Right ventricle myocardium superior (tissue), 1 donor: ENCODE measurements at regions not wholly inside any gene's neighbourhood (a gene's known extent, or its start where the extent isn't known, plus 50 kb on each side); places are given as distances from the start of the nearest gene placed in this dataset.

Source experiments
- ATAC-seq: fragments of 200-7000 bp; cut with Tn5 transposase; one replicate; pipeline ENCODE4 v1.9.1; 2020; ENCODE audit warnings: mild to moderate bottlenecking; ENCODE audit not compliant: poor library complexity
- DNase-seq: peaks from one replicate; pipeline ENCODE4 v3.0.0-alpha.2; 2020
- intact Hi-C: fragments of 100-400 bp; cut with DNase I; formaldehyde crosslinking; loops from one replicate; pipeline ENCODE4 v1.11.2; 2022
- donor health status: DM: no; HTN: yes; CAD: no; lungs with severe emphysema.

DNA sequence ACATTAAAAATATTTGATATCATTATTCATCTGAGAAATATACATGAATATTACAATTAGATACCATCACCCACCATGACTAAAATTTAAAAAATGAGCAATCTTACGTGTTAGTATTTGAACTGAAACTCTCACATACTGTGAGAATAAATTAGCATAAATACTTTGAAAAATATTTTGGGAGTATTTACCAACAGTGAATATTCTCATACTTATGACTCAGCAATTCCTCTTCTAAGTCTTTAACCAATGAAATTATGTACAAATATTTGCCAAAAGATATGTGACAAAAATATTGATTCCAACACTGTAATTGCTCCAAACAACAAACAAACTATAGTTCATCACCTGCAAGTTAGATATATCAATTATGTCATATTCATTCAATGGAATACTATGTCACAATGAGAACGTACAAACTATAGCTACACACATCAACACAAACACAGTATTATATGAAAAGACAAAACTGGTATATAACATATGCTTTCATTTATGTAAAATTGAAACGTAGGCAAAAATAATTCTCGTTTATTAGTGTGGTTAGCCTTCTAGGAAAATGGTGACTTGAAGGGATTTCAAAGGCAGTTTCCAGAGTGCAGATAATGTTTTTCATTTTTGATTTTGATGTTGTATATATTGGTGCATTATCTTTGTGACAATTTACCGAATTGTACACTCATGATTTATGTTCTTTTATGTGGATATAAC, 742.2 kb downstream of the SLC16A7 start:
- DNase-seq (no peak), ATAC-seq (no peak)
- intact Hi-C loops, result no loop called here

DNA sequence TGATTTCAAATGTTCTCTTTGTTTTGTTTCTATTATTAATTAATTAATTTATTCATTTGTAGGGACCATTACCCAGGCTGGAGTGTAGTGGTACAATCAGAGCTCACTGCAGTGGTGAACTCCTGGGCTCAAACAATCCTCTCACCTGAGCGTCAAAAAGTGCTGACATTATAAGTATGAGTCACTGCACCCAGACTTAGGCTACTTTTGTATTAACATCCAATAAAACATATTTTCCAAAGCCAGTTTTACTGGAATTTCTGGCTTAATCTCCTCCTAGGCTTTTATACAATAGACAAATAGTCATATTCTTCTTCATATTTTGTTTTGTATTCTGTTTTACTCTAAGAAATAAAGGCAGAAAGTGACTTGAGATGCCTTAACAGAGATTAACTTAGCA, 749.6 kb downstream of the SLC16A7 start:
- intact Hi-C loops, result no loop called here
- DNase-seq (no peak), ATAC-seq (no peak)

DNA sequence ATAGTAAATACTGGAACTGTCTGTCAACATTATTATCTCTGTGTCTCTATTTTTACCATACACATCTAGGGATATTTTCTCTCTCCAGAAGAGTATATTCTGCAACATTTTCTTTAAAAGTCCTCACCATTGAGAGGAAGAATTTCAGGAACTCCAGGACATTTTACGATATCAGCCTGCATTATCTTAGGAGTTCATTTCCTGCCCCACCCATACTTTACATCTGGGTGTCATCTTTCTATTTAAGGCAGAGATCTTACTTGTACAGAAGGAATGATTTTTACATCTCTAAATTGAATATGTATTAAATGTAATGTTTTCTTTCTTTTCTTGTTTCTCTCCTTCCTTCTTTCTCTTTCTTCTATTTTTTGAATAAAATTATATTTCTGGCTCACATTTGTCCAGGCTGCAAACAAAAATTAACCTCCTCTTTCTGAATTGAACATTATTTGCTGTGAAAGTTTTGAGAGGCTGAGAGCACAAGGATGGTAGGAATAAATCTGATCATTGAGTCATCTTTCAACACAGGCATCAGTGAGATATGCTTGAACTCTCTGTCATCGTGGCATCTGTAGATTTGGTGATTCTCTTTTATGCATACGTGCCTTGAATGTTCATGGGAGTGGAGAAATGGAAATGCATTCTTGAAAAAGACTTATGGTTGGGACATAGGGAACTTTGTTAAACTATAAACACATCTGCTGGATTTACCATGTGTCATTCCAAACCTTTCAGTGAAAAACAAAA, 753.6 kb downstream of the SLC16A7 start:
- ATAC-seq (no peak), DNase-seq (no peak)
- intact Hi-C loops, result no loop called here

DNA sequence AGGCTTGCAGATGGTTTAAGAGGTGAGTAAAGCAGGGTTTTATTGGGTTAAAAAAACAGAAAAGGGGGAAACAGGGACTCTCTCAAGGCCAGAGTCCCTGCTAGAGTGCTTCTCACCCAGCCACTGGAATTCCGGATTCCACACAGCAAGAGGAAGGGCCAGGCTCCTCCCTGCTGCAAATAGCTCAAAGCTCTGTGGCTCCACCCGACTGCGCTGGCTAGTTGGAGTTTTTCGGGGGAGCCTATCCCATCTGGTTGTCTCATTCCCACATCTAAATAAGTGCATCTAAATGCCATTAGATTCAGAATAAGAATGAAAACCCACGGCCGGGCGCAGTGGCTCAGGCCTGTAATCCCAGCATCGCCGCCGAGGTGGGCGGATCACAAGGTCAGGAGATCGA, 791.5 kb downstream of the SLC16A7 start:
- no peak for ATAC-seq
- intact Hi-C loops, result no loop called here

DNA sequence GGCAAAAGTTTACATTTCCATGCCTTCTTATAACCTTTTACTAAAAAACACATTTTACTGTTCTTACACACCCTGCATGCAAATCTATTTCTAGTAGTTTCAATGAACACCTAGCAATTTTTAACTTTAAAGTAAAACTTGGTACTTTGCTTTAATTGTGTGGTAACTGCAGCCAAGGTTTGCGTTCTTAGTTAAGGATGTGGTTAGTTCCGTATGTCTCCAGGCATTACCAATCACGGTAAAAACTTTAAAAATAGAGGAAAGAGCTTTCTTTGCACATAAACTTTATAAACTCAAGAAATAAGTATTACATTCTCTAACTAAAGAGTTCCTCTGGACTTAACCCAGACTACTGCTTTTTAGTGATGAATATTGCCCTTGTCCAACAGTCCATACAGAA, 795.2 kb downstream of the SLC16A7 start:
- intact Hi-C loops, result no loop called here
- ATAC-seq (no peak), DNase-seq (no peak)

More for the DNA sequence above, 791.5 kb downstream of the SLC16A7 start:
- no peak for DNase-seq

DNA sequence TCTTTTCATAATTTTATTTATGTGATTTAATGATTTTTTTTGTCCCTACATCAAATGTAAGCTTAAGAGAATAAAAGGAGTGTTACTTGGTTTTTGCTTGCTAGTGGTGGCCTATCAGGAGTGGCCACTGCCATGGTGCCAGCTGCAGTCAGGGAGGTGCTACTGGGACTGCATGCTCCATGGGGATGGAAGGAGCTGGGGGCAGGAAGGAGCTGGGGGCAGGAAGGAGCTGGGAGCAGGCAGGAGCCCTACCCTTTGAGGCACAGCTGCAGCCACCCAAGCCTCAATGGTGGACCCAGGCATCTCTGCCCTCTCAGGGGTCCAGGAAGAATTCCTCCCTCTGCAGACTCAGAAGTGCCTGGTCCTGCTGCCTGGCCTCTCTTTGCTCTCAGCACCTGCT, 796.0 kb downstream of the SLC16A7 start:
- DNase-seq, result no peak
- intact Hi-C loops, result no loop called here
- ATAC-seq, result no peak

DNA sequence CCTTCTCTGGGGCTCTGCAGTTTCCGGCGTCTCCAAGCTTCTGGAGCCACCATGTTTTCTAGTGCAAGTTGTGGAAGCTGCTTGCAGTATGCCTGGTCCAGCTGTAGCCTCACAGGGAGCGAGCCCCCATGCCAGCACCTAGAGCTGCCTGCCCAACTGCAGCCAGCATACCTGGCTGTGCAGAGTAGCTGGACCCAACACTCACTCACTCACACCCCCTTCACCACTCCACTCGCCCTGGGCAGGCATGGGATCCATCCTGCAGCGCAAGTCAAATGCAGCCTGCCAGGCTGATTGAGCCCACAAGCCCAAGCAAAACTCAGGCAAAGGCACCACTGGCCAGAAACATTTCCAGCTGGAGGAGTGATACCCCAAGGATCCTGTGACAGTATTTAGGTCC, 797.3 kb downstream of the SLC16A7 start:
- no peak for ATAC-seq
- DNase-seq, result no peak
- intact Hi-C loops, result no loop called here

DNA sequence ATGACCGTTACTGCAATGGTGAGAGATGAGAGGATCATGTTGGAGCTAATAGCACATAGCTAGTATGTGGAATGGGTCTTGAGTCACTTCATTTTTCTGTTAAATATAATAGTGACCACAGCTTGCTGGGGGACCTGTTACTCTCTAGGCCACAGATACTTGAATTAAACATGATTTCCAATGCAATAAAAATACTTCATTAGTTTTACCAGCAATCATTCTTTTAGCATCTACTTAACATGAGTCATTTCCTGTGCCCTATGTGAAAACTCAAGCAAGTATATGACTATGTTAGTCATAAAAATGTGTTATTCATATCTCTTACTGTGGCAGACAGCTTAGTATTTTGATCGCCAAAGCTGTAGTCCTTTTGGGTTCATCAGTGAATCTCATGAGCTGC, 798.8 kb downstream of the SLC16A7 start:
- intact Hi-C loops, result no loop called here
- DNase-seq, result no peak

DNA sequence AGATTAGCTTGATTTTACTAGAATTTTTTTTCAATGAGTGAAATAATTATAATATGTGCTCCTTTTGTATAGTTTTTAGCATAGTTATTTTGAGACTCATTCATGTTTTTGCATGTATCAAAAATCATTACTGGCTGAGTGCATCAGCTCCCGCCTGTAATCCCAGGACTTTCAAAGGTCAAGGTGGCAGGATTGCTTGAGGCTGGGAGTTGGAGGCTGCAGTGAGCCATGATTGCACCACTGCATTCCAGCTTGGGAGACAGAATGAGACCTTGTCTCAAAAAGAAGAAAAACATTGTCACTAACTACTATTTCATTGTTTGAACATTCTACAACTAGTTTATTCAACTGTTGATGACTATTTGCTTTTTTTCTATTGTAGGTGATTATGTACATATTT, 802.7 kb downstream of the SLC16A7 start:
- intact Hi-C loops, result no loop called here
- ATAC-seq (no peak), DNase-seq (no peak)

More for the DNA sequence above, 798.8 kb downstream of the SLC16A7 start:
- no peak for ATAC-seq

DNA sequence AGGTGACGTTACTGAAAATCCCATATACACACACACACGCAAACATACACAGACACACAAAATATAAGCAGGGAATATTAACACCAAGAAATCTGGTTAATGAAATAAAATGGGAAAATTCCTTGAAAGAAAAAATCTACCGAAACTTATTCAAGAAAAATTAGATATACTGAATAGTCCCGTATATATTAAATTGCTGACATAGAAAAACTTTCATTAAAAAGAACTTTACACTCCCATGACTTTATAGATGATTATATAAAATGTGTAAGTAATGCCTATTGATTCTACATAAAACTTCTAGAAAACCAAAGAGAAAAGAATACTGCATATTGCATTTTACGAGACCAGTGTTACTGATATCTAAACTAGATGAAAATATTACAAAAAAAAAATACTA, 803.2 kb downstream of the SLC16A7 start:
- DNase-seq (no peak), ATAC-seq (no peak)
- intact Hi-C loops, result no loop called here

DNA sequence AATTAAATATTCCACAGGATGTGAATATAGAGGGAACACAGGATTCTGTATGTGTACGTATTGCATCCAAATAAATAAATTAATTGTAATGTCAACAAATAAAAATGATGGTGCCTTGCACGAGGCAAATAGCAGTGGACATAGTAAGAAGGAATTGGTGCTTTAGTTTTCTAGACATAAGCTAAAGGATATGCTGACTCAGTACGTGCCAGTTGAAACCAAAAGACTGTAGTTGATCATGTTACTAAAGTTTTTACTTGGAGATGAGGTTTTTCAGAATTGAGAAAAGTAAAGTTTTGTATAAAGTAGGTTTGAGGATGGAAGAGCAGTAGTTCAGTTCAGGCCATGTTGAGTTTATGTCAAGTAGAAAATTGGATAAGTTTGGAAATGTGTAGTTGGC, 807.2 kb downstream of the SLC16A7 start:
- intact Hi-C loops, result no loop called here
- DNase-seq, result no peak
- no peak for ATAC-seq

DNA sequence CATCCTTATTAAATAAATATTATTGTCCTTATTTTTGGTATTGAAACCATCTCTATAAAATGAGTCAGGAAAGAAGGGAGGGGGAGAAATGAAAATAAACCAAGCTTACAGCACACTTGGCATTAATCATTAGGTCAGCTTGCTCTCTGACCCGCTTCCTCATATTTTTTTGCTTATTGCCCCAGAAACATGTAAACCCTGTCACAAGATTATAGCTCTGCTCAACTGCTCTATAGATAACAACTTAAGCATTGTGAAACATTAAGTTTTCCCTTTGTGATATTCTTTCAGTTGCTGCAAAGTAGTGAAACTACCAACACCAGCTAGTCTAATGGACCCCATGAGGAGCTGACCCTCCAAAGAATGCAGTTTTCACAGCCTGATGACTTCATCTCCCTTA, 819.5 kb downstream of the SLC16A7 start:
- intact Hi-C loops, result no loop called here
- ATAC-seq (no peak), DNase-seq (no peak)

DNA sequence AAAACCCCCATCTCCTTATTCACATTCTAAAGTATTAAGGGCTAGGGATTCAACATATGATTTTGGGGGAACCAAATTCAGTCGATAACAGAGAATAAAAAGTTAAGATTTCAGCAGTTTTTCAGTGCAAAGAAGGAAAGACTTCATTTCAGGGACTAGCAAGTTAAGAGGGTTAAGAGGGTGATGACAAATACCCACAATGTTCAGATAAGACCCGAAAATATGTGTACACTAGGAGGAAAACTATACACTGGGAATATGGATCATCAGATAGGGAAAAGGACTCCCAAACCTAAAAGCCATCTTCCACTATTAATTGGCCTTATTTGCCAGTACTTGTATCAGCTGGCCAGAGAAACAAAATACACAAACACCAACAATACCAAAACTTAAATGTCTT, 824.2 kb downstream of the SLC16A7 start:
- no peak for DNase-seq
- intact Hi-C loops, result no loop called here
- ATAC-seq, result no peak

DNA sequence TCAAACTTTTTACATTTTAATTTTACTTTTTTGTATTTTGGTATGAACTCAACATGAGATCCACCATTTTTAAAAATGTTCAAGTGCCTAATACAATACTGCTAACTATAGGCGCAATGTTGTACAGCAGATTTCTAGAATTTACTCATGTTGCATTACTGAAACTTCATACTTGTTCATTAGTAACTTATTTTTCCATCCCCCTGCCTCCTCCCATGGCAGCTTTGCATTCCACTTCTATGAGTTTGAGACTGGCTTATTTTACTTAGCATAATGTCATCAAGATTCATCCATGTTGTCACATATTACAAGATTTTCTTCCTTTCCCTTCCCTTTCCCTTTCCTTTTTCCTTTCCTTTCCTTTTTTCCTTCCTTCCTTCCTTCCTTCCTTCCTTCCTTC, 825.9 kb downstream of the SLC16A7 start:
- ATAC-seq (no peak), DNase-seq (no peak)
- intact Hi-C loops, result no loop called here

DNA sequence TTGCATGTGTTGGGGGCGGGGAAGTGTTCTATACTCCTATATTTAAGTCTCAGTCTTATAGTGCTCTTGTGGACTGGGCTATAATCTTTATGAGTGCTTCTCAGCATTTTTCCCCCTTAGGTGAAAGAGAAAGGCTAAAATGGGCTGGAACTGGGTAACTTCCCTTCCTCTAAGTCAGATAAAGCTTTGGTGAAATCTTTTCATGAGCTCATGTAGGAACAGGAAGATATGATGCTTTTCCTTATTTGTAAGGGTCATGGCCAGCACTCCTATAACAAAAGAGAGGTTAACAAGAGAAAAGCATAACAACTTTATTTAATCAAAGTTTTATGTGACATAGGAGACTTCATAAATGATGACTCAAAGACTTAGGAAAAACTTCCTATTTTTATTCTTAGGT, 841.5 kb downstream of the SLC16A7 start:
- intact Hi-C loops, result no loop called here
- ATAC-seq, result no peak

DNA sequence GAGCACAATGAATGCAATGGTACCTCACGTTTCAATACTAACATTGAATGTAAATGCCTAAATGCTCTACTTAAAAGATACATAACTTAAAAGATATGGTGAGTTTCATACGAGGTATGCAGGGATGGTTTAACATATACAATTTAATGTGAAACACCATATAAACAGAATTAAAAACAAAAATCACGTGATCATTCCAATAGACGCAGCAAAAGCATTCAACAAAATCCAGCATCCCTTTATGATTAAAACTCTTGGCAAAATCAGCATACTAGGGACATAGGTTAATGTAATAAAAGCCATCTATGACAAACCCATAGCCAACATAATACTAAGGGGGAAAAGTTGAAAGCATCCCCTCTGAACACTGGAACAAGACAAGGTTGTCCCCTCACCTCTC, 845.7 kb downstream of the SLC16A7 start:
- no peak for DNase-seq
- intact Hi-C loops, result no loop called here
- no peak for ATAC-seq

More for the DNA sequence above, 841.5 kb downstream of the SLC16A7 start:
- DNase-seq, result no peak

DNA sequence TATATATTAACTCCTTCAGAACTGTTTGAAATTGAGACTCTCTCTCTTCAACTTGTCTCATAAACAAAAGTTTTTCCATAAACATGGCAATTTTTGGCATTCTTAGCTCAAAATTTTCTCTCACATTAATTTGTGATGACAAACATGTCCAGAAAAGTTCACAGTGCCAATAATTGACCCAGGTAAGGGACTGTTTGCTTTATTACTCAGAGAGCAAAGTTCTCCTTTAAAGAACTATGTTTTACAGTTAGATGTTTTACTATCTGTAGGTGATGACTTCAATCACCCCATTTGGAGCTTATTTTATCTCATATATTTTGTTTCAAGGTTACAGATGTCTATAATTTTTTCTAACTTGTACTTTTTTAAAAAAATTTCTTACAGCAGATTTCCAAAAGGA, 855.6 kb downstream of the SLC16A7 start:
- DNase-seq, result no peak
- ATAC-seq, result no peak
- intact Hi-C loops, result no loop called here

DNA sequence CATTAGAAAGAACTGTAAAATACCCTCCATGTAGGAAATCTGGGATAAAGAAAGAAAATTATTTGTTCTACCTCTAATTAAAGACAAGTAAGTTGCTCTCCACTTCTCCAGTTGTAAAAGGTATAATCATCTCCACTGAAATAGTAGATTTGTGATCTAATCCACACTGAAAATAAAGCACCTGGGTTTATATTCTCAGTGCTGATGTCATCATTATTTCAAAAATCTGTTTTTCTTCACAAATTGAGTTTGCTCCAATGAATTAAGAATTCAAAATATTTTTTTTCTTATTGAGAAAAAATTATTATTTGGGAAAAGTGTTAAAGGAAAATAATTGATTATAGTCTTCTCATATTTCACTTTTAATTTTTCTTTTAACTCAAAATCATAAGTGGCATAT, 869.2 kb downstream of the SLC16A7 start:
- DNase-seq (no peak), ATAC-seq (no peak)
- intact Hi-C loops, result no loop called here

DNA sequence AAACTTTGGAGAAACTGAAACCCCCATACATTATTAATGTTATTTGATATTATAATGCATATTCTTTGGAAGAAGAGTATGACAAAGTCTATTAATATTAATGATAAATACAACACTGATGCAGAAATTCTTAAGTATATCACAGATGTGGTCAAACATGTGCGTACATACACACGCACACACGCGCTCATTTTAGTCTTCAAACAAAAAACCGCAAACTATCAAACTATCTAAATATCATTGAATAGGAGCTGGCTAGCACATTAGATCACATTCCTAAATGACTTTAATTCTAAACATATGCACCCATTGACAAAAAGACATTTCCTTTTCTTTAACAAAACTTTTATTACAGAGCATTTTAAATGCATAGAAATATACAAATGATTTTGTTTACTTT, 872.7 kb downstream of the SLC16A7 start:
- intact Hi-C loops, result no loop called here
- ATAC-seq, result no peak
- DNase-seq, result no peak

DNA sequence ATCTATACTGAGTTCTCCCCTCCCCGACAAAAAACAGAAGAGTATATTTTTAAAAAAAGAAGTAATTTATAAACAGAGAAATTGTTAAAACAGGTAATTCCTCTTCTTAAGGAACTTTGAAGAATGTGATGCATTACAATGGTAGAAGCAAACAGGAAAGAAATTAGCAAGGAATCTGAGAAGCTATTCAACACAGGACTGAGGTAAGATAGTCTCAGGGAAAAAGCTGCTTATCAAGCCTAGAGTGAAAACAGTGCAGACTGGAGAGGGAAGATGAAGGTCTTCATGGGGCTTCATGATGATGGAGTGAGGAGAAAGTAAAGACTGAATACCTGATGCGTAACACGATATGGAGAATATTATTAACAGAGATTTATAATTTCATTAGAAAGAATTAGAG, 880.0 kb downstream of the SLC16A7 start:
- DNase-seq (no peak), ATAC-seq (no peak)
- intact Hi-C loops, result no loop called here

DNA sequence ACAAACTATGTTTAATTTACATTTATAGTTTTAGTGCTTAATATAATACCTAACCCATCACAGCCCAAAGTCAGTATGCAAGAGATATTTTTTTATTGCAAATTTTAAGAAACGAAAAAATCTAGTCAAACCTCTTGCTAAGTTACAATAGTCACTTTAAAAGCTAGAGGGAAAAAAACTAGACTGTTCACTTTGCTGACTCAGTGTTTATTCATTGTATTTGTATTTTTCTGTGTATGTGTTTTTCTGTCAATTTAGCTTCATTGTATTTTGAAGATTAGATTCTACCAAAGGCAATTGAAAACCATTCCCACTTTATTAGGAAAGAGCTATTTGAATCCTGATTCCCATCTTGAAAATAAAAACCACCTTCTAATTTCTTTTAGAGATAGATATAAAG, 891.5 kb downstream of the SLC16A7 start:
- ATAC-seq (no peak), DNase-seq (no peak)
- intact Hi-C loops, result no loop called here
